HG02870 (cell line): ENCODE measurements at regions not wholly inside any gene's neighbourhood (a gene's known extent, or its start where the extent isn't known, plus 50 kb on each side); places are given as distances from the start of the nearest gene placed in this dataset.
A peak's percentile ranks its signal among the peaks of the same experiment; 100 is the strongest.

ENCODE experiments used
- ATAC-seq: cut with Tn5 transposase; IDR thresholded peaks from one replicate; pipeline ENCODE4 v1.9.1; 2021; ENCODE audit warnings: mild to moderate bottlenecking, moderate library complexity; ENCODE audit not compliant: unreplicated experiment

DNA sequence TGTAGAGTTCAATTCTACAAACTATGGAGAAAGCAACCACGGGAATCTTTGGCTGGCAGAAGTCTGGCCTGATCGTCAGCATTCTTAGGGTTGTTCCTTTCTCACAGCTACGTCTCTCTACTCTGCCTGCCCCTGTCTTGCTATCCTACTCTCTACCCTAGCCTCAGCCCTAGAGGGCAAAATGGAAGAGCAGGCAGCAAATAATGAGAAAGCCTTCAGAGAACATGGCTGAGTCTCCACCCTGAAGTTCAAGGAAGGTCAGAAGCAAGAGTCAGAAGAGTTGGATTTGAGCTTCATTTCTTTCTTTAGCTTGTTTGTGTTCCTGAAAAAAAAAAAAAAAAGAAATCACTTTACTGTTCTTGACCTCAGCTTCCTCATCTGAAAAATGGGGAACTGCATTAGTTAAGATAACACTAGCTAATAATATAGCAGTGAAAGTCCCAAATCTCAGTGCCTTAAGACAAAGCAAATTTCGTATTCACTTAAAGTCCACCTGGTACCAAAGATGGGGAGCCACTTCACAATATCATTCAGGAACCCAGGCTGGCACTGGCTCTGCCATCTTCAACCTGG is 50.2 kb upstream of the CCND2 start:
- no peak for ATAC-seq

DNA sequence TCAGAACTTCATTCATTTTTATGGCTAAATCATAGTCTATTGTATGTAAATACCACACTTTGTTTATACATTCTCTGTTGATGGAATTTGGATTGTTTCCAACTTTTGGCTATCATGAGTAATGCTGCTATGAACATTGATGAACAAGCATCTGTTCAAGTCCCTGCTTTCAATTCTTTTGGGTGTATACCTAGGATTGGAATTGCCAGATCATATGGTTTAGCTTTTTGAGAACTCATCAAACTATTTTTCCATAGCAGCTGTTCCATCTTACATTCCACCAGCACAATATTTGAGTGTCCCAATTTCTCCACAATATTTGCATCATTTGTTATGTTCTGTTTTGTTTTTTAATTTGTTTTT is 52.3 kb upstream of the CCND2 start:
- ATAC-seq: no peak

- ATAC-seq: no peak
These were observed 52.9 kb upstream of the CCND2 start for GRCh38 chr12:4220536-4221257.

GRCh38 chr12:4217091-4217490 is 56.5 kb upstream of the CCND2 start:
- ATAC-seq: no peak

- peak; percentile 14 for ATAC-seq
These were observed 57.2 kb upstream of the CCND2 start for GRCh38 chr12:4216187-4216927.

DNA sequence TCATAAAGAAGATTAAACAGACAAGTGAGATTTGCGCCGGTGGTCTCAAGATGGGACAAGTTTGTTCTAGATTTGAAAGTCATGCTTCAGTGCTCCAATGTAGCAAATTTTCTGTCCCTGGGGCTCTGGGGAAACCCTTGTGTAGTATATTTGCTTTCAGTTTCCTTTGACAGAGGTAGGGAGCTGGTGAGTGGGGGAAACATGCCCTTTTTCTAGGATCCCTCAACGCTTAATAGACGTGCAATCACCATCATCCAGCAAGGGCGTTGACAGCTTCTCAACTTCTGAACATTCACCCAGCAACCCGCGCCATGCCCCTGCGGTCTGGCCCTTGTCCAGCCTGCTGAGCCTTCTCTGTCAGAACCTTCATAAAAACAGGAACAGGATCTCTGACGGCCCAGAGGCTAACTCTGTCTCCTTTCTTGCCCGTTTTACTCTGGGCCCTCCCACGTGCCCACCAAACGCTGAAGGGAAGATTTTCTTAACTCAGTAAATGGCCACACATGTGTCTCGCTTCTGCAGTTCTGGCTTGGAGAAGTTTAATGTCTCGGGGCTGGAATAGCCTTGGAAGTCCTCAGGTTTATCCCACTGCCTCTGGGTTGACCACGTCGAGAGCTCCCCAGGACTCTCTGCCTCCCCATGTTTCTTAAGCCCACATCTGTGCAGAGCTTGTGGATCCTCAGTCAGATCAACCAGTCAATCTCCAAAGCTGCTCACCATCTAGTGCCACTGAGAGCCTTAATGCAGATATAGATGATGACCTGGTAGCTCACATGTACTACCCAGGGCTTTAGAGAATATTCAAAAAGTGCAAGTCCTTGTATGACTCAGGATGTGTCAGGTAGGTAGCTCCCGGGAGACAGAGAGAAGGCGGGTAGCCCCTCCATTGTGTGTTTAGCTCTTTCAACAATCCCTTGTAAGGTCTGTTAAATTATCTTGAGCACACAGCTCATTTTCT is 58.1 kb upstream of the CCND2 start:
- ATAC-seq: peak; percentile 63

GRCh38 chr12:4214877-4215228 is 58.7 kb upstream of the CCND2 start:
- ATAC-seq: no peak

DNA sequence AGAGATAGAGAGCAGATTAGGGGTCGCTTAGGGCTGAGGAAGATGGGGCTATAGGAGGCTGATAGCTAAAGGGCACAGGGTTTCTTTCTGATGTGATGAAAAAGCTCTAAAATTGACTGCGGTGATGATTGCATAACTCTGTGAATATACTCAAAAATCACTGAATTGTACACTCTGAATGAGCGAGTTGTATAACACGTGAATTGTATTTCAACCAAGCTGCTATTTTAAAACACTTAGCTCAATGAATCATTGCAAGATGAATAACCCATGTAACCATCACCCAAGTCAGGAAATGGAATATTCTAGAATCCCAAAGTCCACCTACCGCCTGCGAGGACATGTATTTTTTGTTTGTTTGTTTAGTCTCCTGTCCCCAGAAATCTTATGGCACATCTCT is 60.1 kb upstream of the CCND2 start:
- no peak for ATAC-seq

DNA sequence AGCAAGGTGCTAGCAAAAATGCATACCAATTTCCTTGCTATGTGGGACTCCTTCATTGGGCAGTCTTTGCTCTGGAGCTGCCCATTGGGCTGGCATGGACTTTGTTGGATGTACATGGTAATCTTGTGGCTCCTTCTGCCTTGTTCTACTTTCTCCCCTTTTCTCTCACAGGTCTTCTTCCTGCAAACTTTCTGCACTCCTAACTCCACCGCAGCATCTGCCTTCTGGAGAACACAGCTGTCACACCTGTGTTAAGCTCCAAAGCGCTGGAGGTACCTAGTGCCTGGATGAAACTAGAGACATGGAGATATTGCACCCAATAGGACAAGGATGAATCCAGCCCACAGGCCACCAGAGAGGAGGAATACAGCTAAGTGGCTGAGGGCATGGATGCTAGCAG is 60.7 kb upstream of the CCND2 start:
- ATAC-seq: no peak

GRCh38 chr12:4211372-4211771 is 62.2 kb upstream of the CCND2 start:
- ATAC-seq: no peak

DNA sequence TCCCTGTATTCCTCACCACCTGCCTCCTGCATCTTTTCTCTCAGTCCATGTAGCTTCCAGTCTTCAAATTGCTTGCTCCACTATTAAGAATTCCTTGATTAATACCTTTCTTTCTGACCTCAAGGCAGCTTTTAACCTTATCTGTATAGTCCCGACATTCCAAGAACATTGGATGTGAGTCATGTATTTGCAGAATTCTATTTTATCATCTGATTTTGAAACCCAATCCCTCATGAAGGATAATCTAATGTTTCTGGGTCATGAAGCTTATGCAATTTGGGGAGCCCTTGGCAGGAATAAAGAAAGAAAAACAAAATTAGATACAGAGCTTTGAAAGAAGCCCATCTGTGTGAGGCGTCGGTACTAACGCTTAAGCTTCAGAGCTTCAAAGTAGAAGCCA is 63.4 kb upstream of the CCND2 start:
- no peak for ATAC-seq

DNA sequence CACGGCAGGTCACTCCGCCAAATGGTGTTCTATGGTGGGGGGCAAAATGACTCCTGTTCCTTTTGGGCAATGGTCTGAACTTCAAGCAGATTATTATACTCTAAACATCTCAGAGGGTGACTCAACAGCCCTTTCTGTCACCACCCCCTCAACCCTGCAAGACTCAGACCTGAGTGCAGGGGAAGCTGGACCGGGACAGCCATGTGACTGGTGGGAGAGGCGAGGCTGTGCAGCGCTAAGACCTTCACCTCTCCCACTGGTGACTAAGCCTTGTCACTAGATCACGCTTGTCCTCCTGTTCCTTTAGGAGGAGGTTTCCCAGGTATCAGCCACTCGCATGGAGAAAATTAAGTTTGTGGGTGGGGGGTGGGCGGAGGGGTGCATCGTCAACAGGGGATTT is 67.1 kb upstream of the CCND2 start:
- no peak for ATAC-seq

DNA sequence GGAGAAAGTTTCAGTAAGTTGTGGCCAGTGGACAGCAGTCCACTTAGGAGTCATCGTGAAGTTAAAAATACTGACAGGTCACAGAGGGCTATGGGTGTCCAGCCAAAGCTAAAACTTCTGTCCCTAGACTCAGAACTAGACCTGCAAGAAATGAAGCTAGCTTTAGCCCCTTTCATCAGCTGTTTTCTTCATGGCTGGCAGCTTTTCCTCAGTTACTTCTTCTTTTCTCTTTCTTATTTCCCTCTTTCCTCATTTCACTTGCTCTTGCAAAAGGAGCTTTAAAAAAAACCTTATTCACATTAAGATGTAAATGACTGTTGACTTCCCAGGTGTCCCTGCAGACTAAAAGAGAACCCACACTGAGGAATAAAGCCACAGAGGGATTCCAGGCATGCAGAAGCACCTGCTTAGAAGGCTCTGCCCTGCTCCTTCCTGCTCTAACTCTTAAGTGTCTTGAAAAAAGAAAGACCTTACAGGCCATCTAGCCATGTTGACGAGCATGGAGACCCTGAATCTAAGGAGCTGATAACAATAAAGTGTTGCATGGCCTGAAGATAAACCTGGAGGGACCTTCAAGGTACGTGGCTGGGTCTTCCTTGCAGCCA is 69.7 kb upstream of the CCND2 start:
- ATAC-seq: no peak

GRCh38 chr12:4202918-4203317 is 70.6 kb upstream of the CCND2 start:
- no peak for ATAC-seq

DNA sequence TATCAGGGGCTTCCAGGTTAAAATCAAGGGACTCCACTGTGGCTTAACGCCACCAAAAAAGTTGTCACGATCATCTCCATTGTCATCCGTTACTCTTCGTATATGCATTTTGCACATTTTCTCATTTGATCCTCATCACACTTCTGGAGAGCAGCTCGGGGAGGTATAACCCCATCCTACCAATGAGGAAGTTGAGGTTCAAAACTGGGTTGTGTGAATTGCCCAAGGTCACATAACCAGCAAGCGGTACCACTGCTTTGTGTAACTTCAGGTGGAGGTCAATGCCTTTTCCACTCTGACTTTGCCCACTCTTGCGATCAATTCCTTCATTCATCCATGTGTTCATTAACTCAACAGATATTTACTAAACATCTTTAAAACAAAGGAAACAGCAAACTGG is 71.1 kb upstream of the CCND2 start:
- no peak for ATAC-seq

GRCh38 chr12:4201333-4202100 is 72.0 kb upstream of the CCND2 start:
- ATAC-seq: no peak

GRCh38 chr12:4197922-4198763 is 75.4 kb upstream of the CCND2 start:
- no peak for ATAC-seq

DNA sequence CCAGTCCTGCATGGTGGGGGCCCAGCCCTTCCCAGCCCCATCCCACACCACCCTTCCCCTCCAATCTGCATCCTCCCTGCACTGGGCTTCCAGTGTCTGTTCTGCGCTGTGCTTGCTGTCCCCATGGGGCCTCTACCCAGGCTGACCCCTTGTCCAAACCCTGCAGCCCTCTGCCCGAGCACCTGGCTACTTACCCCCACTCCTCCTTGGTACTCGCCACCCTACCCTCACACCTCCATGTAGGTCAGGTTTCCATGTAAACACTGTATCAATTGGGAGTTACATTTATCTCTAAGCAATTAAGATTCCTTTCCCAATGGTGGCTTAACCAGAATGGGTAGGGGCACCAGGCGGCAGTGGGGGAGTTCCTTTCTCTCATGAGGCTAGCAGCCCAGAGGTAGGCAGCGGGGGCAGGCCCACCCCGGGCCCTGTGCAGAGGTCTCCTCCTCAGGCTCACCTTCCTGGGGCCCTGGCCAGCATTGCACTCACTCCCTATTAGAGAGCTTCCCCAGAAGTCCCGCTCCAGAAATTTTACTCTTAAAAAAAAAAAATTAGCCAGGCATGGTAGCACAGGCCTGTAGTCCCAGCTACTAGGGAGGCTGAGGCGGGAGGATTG is 76.6 kb upstream of the CCND2 start:
- no peak for ATAC-seq

- no peak for ATAC-seq
These were observed 78.9 kb upstream of the CCND2 start for GRCh38 chr12:4194668-4195067.
